GM12878 (cell line): ENCODE measurements at regions not wholly inside any gene's neighbourhood (a gene's known extent, or its start where the extent isn't known, plus 50 kb on each side); places are given as distances from the start of the nearest gene placed in this dataset.

Source experiments
- E2F8 ChIP-seq: fragments of 450-650 bp; IDR thresholded peaks from 2 replicates; pipeline ENCODE4 v1.6.1; 2018; ENCODE audit warnings: mild to moderate bottlenecking, low read depth, moderate library complexity; ENCODE audit not compliant: partially characterized antibody
- E4F1 ChIP-seq: fragments of 450-650 bp; IDR thresholded peaks from 2 replicates; pipeline ENCODE4 v1.6.1; 2018; ENCODE audit warnings: borderline replicate concordance, mild to moderate bottlenecking; ENCODE audit not compliant: partially characterized antibody
- ETV6 ChIP-seq, 2 experiments: fragments of 450-650 bp in 1 of 2; IDR thresholded peaks in 1 of 2; conservative IDR thresholded peaks in 1 of 2; 2 replicates each; pipeline ENCODE4 v1.6.1; 2014; ENCODE audit warnings: antibody characterized with exemption in 1 of 2, borderline replicate concordance in 1 of 2, low read depth in 1 of 2, mild to moderate bottlenecking in 1 of 2, moderate library complexity in 1 of 2
- JUNB ChIP-seq: IDR thresholded peaks from 2 replicates; pipeline ENCODE4 v1.6.1; 2016; ENCODE audit warnings: antibody characterized with exemption, mild to moderate bottlenecking
- NFYB ChIP-seq: IDR thresholded peaks from 2 replicates; pipeline ENCODE4 v1.6.1; 2011; ENCODE audit warnings: low read depth, mild to moderate bottlenecking, low read length, improper control_type of control experiment, moderate library complexity; ENCODE audit not compliant: insufficient read depth
- PML ChIP-seq: IDR thresholded peaks from 2 replicates; pipeline ENCODE4 v1.6.1; 2012; ENCODE audit warnings: low read length, inconsistent platforms
- POLR2A ChIP-seq: IDR thresholded peaks from 2 replicates; pipeline ENCODE4 v1.6.1; 2011; ENCODE audit warnings: low read depth, mild to moderate bottlenecking, low read length
- POLR2AphosphoS2 ChIP-seq: IDR thresholded peaks from 2 replicates; pipeline ENCODE4 v1.6.1; 2011; ENCODE audit warnings: low read depth, mild to moderate bottlenecking, low read length, improper control_type of control experiment, moderate library complexity
- REST ChIP-seq: IDR thresholded peaks from 2 replicates; pipeline ENCODE4 v1.6.1; 2012; ENCODE audit warnings: mild to moderate bottlenecking, low read depth, low read length
- SIX5 ChIP-seq: IDR thresholded peaks from 2 replicates; pipeline ENCODE4 v1.6.1; 2011; ENCODE audit warnings: mild to moderate bottlenecking, low read depth, low read length, moderate library complexity; ENCODE audit not compliant: severe bottlenecking
- SMARCA5 ChIP-seq: fragments of 450-650 bp; IDR thresholded peaks from 2 replicates; pipeline ENCODE4 v1.6.1; 2017; ENCODE audit warnings: mild to moderate bottlenecking
- WRNIP1 ChIP-seq: IDR thresholded peaks from 2 replicates; pipeline ENCODE4 v1.6.1; 2011; ENCODE audit warnings: low read depth, low read length, improper control_type of control experiment, borderline replicate concordance
- ZSCAN29 ChIP-seq: fragments of 450-650 bp; IDR thresholded peaks from 2 replicates; pipeline ENCODE4 v1.6.1; 2017; ENCODE audit warnings: mild to moderate bottlenecking, moderate library complexity

- TF ChIP-seq NFYB (no peak), ZSCAN29 (no peak), JUNB (no peak), SMARCA5 (no peak), POLR2AphosphoS2 (no peak), E4F1 (no peak), PML (no peak), ETV6 (conservative IDR thresholded peaks at IDR 0.05 in 1 of 2, IDR thresholded peaks at IDR 0.05 in 1 of 2; ENCODE audit: borderline replicate concordance in 1 of 2, low read depth in 1 of 2) (no peak), POLR2A (no peak), WRNIP1 (no peak), REST (no peak), SIX5 (no peak), E2F8 (no peak)
Measured at GRCh38 chr1:147377263-147378246, 135.1 kb downstream of the CHD1L start (continued).
